KBM-7 (cell line): ENCODE measurements at regions not wholly inside any gene's neighbourhood (a gene's known extent, or its start where the extent isn't known, plus 50 kb on each side); places are given as distances from the start of the nearest gene placed in this dataset.

ENCODE experiments used
- DNase-seq: peaks from one replicate; pipeline ENCODE4 v3.0.0-alpha.2; 2015
- in situ Hi-C: fragments of 300-500 bp; cut with MboI; formaldehyde crosslinking; loops from 2 replicates; pipeline ENCODE4 v1.14.3; 2020; ENCODE audit warnings: low sequenced_read_pairs, low pct_unique_long_range_greater_than_20kb, mixed read lengths

- in situ Hi-C loops = no loop called here
- no peak for DNase-seq
Observed at GRCh38 chr14:62283837-62284236, 521.6 kb downstream of the SNAPC1 start.

- in situ Hi-C loops = no loop called here
- no peak for DNase-seq
Observed at GRCh38 chr14:62289471-62289870, 527.3 kb downstream of the SNAPC1 start.

GRCh38 chr14:62301080-62301479 is 538.9 kb downstream of the SNAPC1 start:
- DNase-seq = no peak
- in situ Hi-C loops = no loop called here

- DNase-seq = no peak
- in situ Hi-C loops = no loop called here
Observed at GRCh38 chr14:62301911-62302310, 539.7 kb downstream of the SNAPC1 start.

GRCh38 chr14:62303437-62303836 is 541.2 kb downstream of the SNAPC1 start:
- in situ Hi-C loops = no loop called here
- DNase-seq = no peak

- DNase-seq = no peak
- in situ Hi-C loops = no loop called here
Observed at GRCh38 chr14:62304257-62304656, 542.0 kb downstream of the SNAPC1 start.

- in situ Hi-C loops = no loop called here
- no peak for DNase-seq
Observed at GRCh38 chr14:62307844-62308243, 545.6 kb downstream of the SNAPC1 start.

GRCh38 chr14:62308316-62308715 is 546.1 kb downstream of the SNAPC1 start:
- no peak for DNase-seq

GRCh38 chr14:62308891-62309290 is 546.7 kb downstream of the SNAPC1 start:
- DNase-seq = no peak
- in situ Hi-C loops = no loop called here

More at GRCh38 chr14:62308316-62308715, 546.1 kb downstream of the SNAPC1 start:
- in situ Hi-C loops = no loop called here

- in situ Hi-C loops = no loop called here
- DNase-seq = no peak
Observed at GRCh38 chr14:62313212-62313611, 551.0 kb downstream of the SNAPC1 start.

- in situ Hi-C loops = no loop called here
- DNase-seq = no peak
Observed at GRCh38 chr14:62314221-62314620, 552.0 kb downstream of the SNAPC1 start.

- DNase-seq = no peak
- in situ Hi-C loops = no loop called here
Observed at GRCh38 chr14:62314871-62315270, 552.7 kb downstream of the SNAPC1 start.

GRCh38 chr14:62315631-62316030 is 553.4 kb downstream of the SNAPC1 start:
- DNase-seq = no peak
- in situ Hi-C loops = no loop called here

- DNase-seq = no peak
Observed at GRCh38 chr14:62322216-62322615, 560.0 kb downstream of the SNAPC1 start.

GRCh38 chr14:62329427-62329826 is 567.2 kb downstream of the SNAPC1 start:
- DNase-seq = no peak
- in situ Hi-C loops = no loop called here

More at GRCh38 chr14:62322216-62322615, 560.0 kb downstream of the SNAPC1 start:
- in situ Hi-C loops = no loop called here

- in situ Hi-C loops = no loop called here
- DNase-seq = no peak
Observed at GRCh38 chr14:62347562-62348011, 585.4 kb downstream of the SNAPC1 start.

GRCh38 chr14:62357362-62357761 is 595.1 kb downstream of the SNAPC1 start:
- no peak for DNase-seq
- in situ Hi-C loops = no loop called here

GRCh38 chr14:62364161-62364560 is 601.9 kb downstream of the SNAPC1 start:
- no peak for DNase-seq

GRCh38 chr14:62364800-62365280 is 602.6 kb downstream of the SNAPC1 start:
- no peak for DNase-seq
- in situ Hi-C loops = no loop called here

More at GRCh38 chr14:62364161-62364560, 601.9 kb downstream of the SNAPC1 start:
- in situ Hi-C loops = no loop called here

GRCh38 chr14:62369919-62370560 is 607.8 kb downstream of the SNAPC1 start:
- in situ Hi-C loops = no loop called here
- DNase-seq = no peak

- in situ Hi-C loops = no loop called here
- DNase-seq = no peak
Observed at GRCh38 chr14:62373944-62374343, 611.7 kb downstream of the SNAPC1 start.
